Endothelial cell (in vitro differentiated cells): ENCODE measurements at regions not wholly inside any gene's neighbourhood (a gene's known extent, or its start where the extent isn't known, plus 50 kb on each side); places are given as distances from the start of the nearest gene placed in this dataset.

Experiments
- DNase-seq: peaks from one replicate; pipeline ENCODE4 v3.0.0; 2021; ENCODE audit warnings: low spot score
- H3K27ac Mint-ChIP-seq: one replicate; pipeline ENCODE4 v1.8.0; 2021; ENCODE audit warnings: mixed read lengths, inconsistent platforms; ENCODE audit not compliant: unreplicated experiment
- H3K27me3 Mint-ChIP-seq: one replicate; pipeline ENCODE4 v1.8.0; 2021; ENCODE audit warnings: mild to moderate bottlenecking, moderate library complexity, mixed read lengths, inconsistent platforms; ENCODE audit not compliant: unreplicated experiment
- H3K36me3 Mint-ChIP-seq: one replicate; pipeline ENCODE4 v1.8.0; 2021; ENCODE audit warnings: mild to moderate bottlenecking, low read depth, mixed read lengths, inconsistent platforms; ENCODE audit not compliant: unreplicated experiment
- H3K4me1 Mint-ChIP-seq: one replicate; pipeline ENCODE4 v1.8.0; 2021; ENCODE audit warnings: mild to moderate bottlenecking, mixed read lengths, inconsistent platforms; ENCODE audit not compliant: unreplicated experiment
- H3K4me3 Mint-ChIP-seq: one replicate; pipeline ENCODE4 v1.8.0; 2021; ENCODE audit warnings: mild to moderate bottlenecking, mixed read lengths, inconsistent platforms; ENCODE audit not compliant: unreplicated experiment
- H3K9me3 Mint-ChIP-seq: one replicate; pipeline ENCODE4 v1.8.0; 2021; ENCODE audit warnings: mixed read lengths, inconsistent platforms; ENCODE audit not compliant: unreplicated experiment
- CTCF ChIP-seq: fragments of 200-600 bp; sonication (generic); IDR thresholded peaks from one replicate; pipeline ENCODE4 v1.5.0; 2021; ENCODE audit warnings: antibody characterized with exemption; ENCODE audit not compliant: unreplicated experiment

GRCh38 chr10:60687679-60688078 is 90.6 kb upstream of the CDK1 start:
- Mint-ChIP-seq H3K4me1 (no peaks in the 10 kb centered on the region), H3K36me3 (peaks cover 3% of the 10 kb centered on the region), H3K27ac (no peak overlapping the region), H3K27me3 (no peaks in the 10 kb centered on the region), H3K4me3 (no peak overlapping the region), H3K9me3 (peaks cover 2% of the 10 kb centered on the region)
- no peak for TF ChIP-seq CTCF
- no peak for DNase-seq

- H3K4me3 Mint-ChIP-seq = no peak overlapping the region
- H3K4me1 Mint-ChIP-seq = no peaks in the 10 kb centered on the region
- TF ChIP-seq CTCF = no peak
- no peaks in the 10 kb centered on the region for H3K9me3 Mint-ChIP-seq
- DNase-seq = no peak
- peaks cover 1% of the 10 kb centered on the region for H3K27me3 Mint-ChIP-seq
- H3K36me3 Mint-ChIP-seq = no peaks in the 10 kb centered on the region
- no peak overlapping the region for H3K27ac Mint-ChIP-seq
These were observed 94.2 kb upstream of the CDK1 start for GRCh38 chr10:60684091-60684490.

- no peak overlapping the region for H3K27ac Mint-ChIP-seq
These were observed 97.2 kb upstream of the CDK1 start for GRCh38 chr10:60681103-60681502.

GRCh38 chr10:60679388-60679990 is 98.8 kb upstream of the CDK1 start:
- Mint-ChIP-seq H3K27me3 (peaks cover 1% of the 10 kb centered on the region), H3K9me3 (no peaks in the 10 kb centered on the region), H3K27ac (no peak overlapping the region), H3K4me1 (no peaks in the 10 kb centered on the region), H3K36me3 (no peaks in the 10 kb centered on the region), H3K4me3 (no peak overlapping the region)
- no peak for DNase-seq
- TF ChIP-seq CTCF = no peak

More at GRCh38 chr10:60681103-60681502, 97.2 kb upstream of the CDK1 start:
- Mint-ChIP-seq H3K9me3 (no peaks in the 10 kb centered on the region), H3K4me3 (no peak overlapping the region), H3K4me1 (no peaks in the 10 kb centered on the region), H3K27me3 (peaks cover 1% of the 10 kb centered on the region), H3K36me3 (no peaks in the 10 kb centered on the region)
- no peak for TF ChIP-seq CTCF
- DNase-seq = no peak

GRCh38 chr10:60678978-60679377 is 99.3 kb upstream of the CDK1 start:
- H3K27ac Mint-ChIP-seq = no peak overlapping the region
- H3K9me3 Mint-ChIP-seq = no peaks in the 10 kb centered on the region
- DNase-seq = no peak
- peaks cover 1% of the 10 kb centered on the region for H3K27me3 Mint-ChIP-seq
- H3K36me3 Mint-ChIP-seq = no peaks in the 10 kb centered on the region
- TF ChIP-seq CTCF = no peak
- H3K4me3 Mint-ChIP-seq = no peak overlapping the region
- H3K4me1 Mint-ChIP-seq = no peaks in the 10 kb centered on the region
